CD4-positive, alpha-beta T cell (primary cell): ENCODE measurements at regions not wholly inside any gene's neighbourhood (a gene's known extent, or its start where the extent isn't known, plus 50 kb on each side); places are given as distances from the start of the nearest gene placed in this dataset.

ENCODE experiments used
- ATAC-seq: fragments of 200-7000 bp; cut with Tn5 transposase; one replicate; pipeline ENCODE4 v1.10.0; 2022; ENCODE audit warnings: mild to moderate bottlenecking; ENCODE audit not compliant: poor library complexity
- CTCF ChIA-PET: fragments of 350-600 bp; sonication (Branson Sonifier 250); formaldehyde crosslinking; loops from one replicate; lab custom pipeline; 2021; ENCODE audit warnings: antibody characterized with exemption, inconsistent platforms; lab: Charles Lee
- POLR2A ChIA-PET: fragments of 350-600 bp; sonication (Branson Sonifier 250); formaldehyde crosslinking; loops from one replicate; lab custom pipeline; 2021; ENCODE audit warnings: antibody characterized with exemption, inconsistent platforms; lab: Charles Lee
- DNase-seq, 14 experiments: peaks; one replicate each; pipeline ENCODE4 v3.0.0-alpha.2; 2013 to 2020; ENCODE audit warnings: mixed read lengths in 2 of 14
- H3K27ac ChIP-seq, 2 donors: one replicate each; pipeline versions ENCODE4 v1.5.1 to v1.7.0; 2013; ENCODE audit warnings: low read length in 2 of 2, low read depth in 1 of 2, mild to moderate bottlenecking in 1 of 2
- H3K27me3 ChIP-seq, 2 experiments: 1 replicate in 1 of 2; 2 replicates in 1 of 2; pipeline versions ENCODE4 v1.6.1 to v1.7.0; 2013; ENCODE audit warnings: low read length in 2 of 2, control low read depth in 1 of 2, mild to moderate bottlenecking in 1 of 2, moderate library complexity in 1 of 2; ENCODE audit not compliant: insufficient read depth in 2 of 2, control insufficient read depth in 1 of 2
- H3K36me3 ChIP-seq: one replicate; pipeline ENCODE4 v1.6.1; 2013; ENCODE audit warnings: low read length, control low read depth; ENCODE audit not compliant: insufficient read depth
- H3K4me1 ChIP-seq: one replicate; pipeline ENCODE4 v1.6.1; 2013; ENCODE audit warnings: low read length, control low read depth; ENCODE audit not compliant: insufficient read depth
- H3K4me3 ChIP-seq: one replicate; pipeline ENCODE4 v1.5.1; 2013; ENCODE audit warnings: mild to moderate bottlenecking, low read length, moderate library complexity
- H3K9me3 ChIP-seq, 2 experiments: 1 replicate in 1 of 2; 2 replicates in 1 of 2; pipeline versions ENCODE4 v1.6.1 to v1.7.0; 2013; ENCODE audit warnings: low read length in 2 of 2, mild to moderate bottlenecking in 2 of 2, control low read depth in 1 of 2, moderate library complexity in 1 of 2; ENCODE audit not compliant: control insufficient read depth in 1 of 2, insufficient read depth in 1 of 2
- H3K27ac Mint-ChIP-seq: one replicate; pipeline ENCODE4 v1.8.0; 2020; ENCODE audit warnings: mixed read lengths
- H3K27me3 Mint-ChIP-seq: one replicate; pipeline ENCODE4 v1.8.0; 2021; ENCODE audit warnings: mixed read lengths
- H3K36me3 Mint-ChIP-seq: one replicate; pipeline ENCODE4 v1.8.0; 2021; ENCODE audit warnings: low read depth, mixed read lengths
- H3K4me1 Mint-ChIP-seq: one replicate; pipeline ENCODE4 v1.8.0; 2021; ENCODE audit warnings: low read depth, mixed read lengths
- H3K4me3 Mint-ChIP-seq: one replicate; pipeline ENCODE4 v1.8.0; 2020; ENCODE audit warnings: mild to moderate bottlenecking, mixed read lengths
- H3K9me3 Mint-ChIP-seq: one replicate; pipeline ENCODE4 v1.8.0; 2020; ENCODE audit warnings: mixed read lengths
- intact Hi-C, 2 experiments: fragments of 100-400 bp; cut with DNase I in 1 of 2; cut with micrococcal nuclease in 1 of 2; formaldehyde crosslinking; loops; one replicate each; pipeline versions ENCODE4 v1.15.1 to v1.9.0; 2023 to 2025; cut with DNase I, micrococcal nuclease
- TF ChIP-seq, protein P1 (sequence below): fragments of 200-600 bp; IDR thresholded peaks from one replicate; pipeline ENCODE4 v1.8.0; 2022; ENCODE audit warnings: antibody characterized with exemption, mild to moderate bottlenecking

DNA sequence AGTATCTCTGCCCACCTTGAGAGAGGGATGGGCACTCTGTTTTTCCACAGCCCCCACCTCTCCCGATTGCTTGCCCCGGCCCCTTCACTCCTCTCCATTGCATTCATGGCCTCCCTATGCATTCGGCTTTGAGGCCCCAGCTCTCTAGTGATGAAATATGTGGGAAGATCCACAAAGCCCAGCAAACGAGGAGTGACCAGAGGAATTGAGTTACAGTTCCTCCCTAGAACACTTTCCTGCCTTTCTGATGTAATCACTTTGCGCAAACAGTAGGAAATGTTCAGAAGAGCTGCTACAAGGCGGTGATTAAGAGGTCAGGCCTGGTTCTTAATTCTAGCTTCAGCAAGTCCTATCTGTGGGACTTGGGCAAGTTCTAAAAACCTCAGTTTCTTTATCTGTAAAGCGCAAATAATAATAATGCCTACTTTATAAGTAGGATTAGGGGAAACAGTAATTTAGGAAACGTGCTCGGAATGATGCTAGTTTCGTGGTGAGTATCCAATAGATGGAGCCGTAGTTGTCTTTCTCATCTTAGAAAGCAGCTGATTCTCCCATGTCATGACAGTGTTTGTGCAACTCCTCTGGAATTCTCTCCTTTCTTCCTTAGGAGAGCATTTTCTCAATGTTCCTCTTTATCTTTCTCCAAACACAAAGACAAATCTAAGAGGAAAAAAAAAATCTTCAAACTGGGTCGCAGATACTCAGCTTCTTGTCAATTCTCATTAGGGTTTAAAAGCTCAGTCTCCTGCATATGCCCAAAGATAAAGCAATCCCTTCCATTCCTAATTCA is 99.5 kb upstream of the MSX2 start:
- no peak overlapping the region for H3K27ac ChIP-seq
- peaks cover 5% of the 10 kb centered on the region for H3K27me3 Mint-ChIP-seq
- H3K4me3 ChIP-seq = no peak overlapping the region
- no peaks in the 10 kb centered on the region for H3K9me3 Mint-ChIP-seq
- intact Hi-C loops = no loop called here
- H3K4me1 ChIP-seq = no peaks in the 10 kb centered on the region
- H3K27me3 ChIP-seq = no peaks in the 10 kb centered on the region
- H3K36me3 Mint-ChIP-seq = no peaks in the 10 kb centered on the region
- POLR2A ChIA-PET = no interaction called here
- no peak for ATAC-seq
- DNase-seq = no peak
- H3K4me1 Mint-ChIP-seq = no peaks in the 10 kb centered on the region
- CTCF ChIA-PET = no interaction called here
- H3K27ac Mint-ChIP-seq = no peak overlapping the region
- H3K9me3 ChIP-seq = no peaks in the 10 kb centered on the region
- no peaks in the 10 kb centered on the region for H3K36me3 ChIP-seq
- TF ChIP-seq, protein P1, sequence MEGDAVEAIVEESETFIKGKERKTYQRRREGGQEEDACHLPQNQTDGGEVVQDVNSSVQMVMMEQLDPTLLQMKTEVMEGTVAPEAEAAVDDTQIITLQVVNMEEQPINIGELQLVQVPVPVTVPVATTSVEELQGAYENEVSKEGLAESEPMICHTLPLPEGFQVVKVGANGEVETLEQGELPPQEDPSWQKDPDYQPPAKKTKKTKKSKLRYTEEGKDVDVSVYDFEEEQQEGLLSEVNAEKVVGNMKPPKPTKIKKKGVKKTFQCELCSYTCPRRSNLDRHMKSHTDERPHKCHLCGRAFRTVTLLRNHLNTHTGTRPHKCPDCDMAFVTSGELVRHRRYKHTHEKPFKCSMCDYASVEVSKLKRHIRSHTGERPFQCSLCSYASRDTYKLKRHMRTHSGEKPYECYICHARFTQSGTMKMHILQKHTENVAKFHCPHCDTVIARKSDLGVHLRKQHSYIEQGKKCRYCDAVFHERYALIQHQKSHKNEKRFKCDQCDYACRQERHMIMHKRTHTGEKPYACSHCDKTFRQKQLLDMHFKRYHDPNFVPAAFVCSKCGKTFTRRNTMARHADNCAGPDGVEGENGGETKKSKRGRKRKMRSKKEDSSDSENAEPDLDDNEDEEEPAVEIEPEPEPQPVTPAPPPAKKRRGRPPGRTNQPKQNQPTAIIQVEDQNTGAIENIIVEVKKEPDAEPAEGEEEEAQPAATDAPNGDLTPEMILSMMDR = no peak
- H3K4me3 Mint-ChIP-seq = no peak overlapping the region

GRCh38 chr5:174625591-174626350 is 98.6 kb upstream of the MSX2 start:
- Histone ChIP-seq H3K4me3 (no peak overlapping the region), H3K27ac (no peak overlapping the region), H3K4me1 (no peaks in the 10 kb centered on the region), H3K9me3 (no peaks in the 10 kb centered on the region), H3K36me3 (no peaks in the 10 kb centered on the region), H3K27me3 (no peaks in the 10 kb centered on the region)
- Mint-ChIP-seq H3K4me3 (no peak overlapping the region), H3K27ac (no peak overlapping the region), H3K4me1 (no peaks in the 10 kb centered on the region), H3K9me3 (no peaks in the 10 kb centered on the region), H3K27me3 (peaks cover 5% of the 10 kb centered on the region), H3K36me3 (no peaks in the 10 kb centered on the region)
- no peak for DNase-seq
- TF ChIP-seq, protein P1 = no peak
- ChIA-PET CTCF (no interaction called here), POLR2A (no interaction called here)
- intact Hi-C loops = no loop called here
- ATAC-seq = no peak

GRCh38 chr5:174626369-174626920 is 97.9 kb upstream of the MSX2 start:
- ATAC-seq = no peak

More at GRCh38 chr5:174626369-174626920, 97.9 kb upstream of the MSX2 start:
- Histone ChIP-seq H3K36me3 (no peaks in the 10 kb centered on the region), H3K27ac (no peak overlapping the region), H3K9me3 (no peaks in the 10 kb centered on the region), H3K4me1 (no peaks in the 10 kb centered on the region), H3K27me3 (no peaks in the 10 kb centered on the region), H3K4me3 (no peak overlapping the region)
- no peak for DNase-seq
- TF ChIP-seq, protein P1 = no peak
- ChIA-PET POLR2A (no interaction called here), CTCF (no interaction called here)
- no peaks in the 10 kb centered on the region for H3K9me3 Mint-ChIP-seq
- H3K36me3 Mint-ChIP-seq = no peaks in the 10 kb centered on the region
- H3K27me3 Mint-ChIP-seq = no peaks in the 10 kb centered on the region
- no peaks in the 10 kb centered on the region for H3K4me1 Mint-ChIP-seq
- no peak overlapping the region for H3K27ac Mint-ChIP-seq
- no peak overlapping the region for H3K4me3 Mint-ChIP-seq
- intact Hi-C loops = no loop called here
